NT2/D1 (cell line): ENCODE measurements at regions not wholly inside any gene's neighbourhood (a gene's known extent, or its start where the extent isn't known, plus 50 kb on each side); places are given as distances from the start of the nearest gene placed in this dataset.

Source experiments
- SUZ12 ChIP-seq: IDR thresholded peaks from 2 replicates; pipeline ENCODE4 v1.6.1; 2011; ENCODE audit not compliant: insufficient read length, insufficient read depth; ENCODE audit errors: extremely low read depth
- YY1 ChIP-seq: IDR thresholded peaks from 2 replicates; pipeline ENCODE4 v1.6.1; 2011; ENCODE audit not compliant: insufficient read length, insufficient read depth

DNA sequence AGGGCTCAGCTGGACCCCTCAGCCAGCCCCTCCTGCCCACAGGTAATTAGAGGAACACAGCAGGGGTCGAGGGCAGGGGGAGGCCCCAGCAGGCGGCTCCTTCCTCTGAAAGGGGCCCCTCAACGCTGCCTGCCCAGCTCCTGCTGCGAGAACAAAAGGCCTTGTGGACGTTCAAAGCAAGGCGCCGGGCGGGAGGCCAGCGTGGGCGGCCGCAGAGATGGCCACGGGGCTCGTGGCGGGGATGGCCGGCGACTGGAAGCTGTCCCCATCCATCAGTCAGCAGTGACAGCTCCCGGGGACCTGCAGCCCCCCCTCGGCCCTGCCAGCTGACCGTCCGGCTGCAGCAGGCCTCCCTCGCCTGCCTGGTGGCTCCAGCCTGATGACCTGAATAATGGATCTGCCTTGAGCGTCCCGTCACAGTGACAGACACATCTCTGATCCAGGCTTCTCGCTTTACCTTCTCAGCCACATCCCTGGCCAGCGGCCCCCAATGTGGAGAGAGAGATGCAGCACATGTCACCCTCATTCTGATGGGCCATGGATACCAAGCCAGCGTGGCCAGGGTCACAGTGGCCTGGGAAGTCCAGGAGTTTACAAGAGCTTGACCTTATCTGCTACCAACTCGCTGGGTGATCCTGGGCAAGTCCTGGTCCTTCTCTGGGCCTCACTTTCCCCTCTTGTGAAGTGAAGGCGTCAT, 159.3 kb downstream of the MN1 start:
- TF ChIP-seq SUZ12 (no peak), YY1 (no peak)
